D721Med (cell line): ENCODE measurements at regions not wholly inside any gene's neighbourhood (a gene's known extent, or its start where the extent isn't known, plus 50 kb on each side); places are given as distances from the start of the nearest gene placed in this dataset.

Experiments used
- DNase-seq: peaks from one replicate; pipeline ENCODE4 v3.0.0; 2011; ENCODE audit warnings: low spot score; ENCODE audit not compliant: insufficient read length
- FAIRE-seq: peaks from 2 replicates; lab custom pipeline; 2011; peaks lifted over from hg19 to GRCh38; lab: Jason Lieb, UNC
- CTCF ChIP-seq: IDR thresholded peaks from 2 replicates; pipeline ENCODE4 v1.5.1; 2012; ENCODE audit warnings: mild to moderate bottlenecking, control low read depth; ENCODE audit not compliant: insufficient read depth; ENCODE audit errors: missing control alignments

GRCh38 chr2:126809340-126809739, 89.3 kb upstream of the TEX51 start:
- no peak for DNase-seq
- TF ChIP-seq CTCF: no peak
- no peak for FAIRE-seq

GRCh38 chr2:126810001-126810400, 88.7 kb upstream of the TEX51 start:
- FAIRE-seq (no peak), DNase-seq (no peak)
- TF ChIP-seq CTCF: no peak

- FAIRE-seq: no peak
- no peak for TF ChIP-seq CTCF
Measured at GRCh38 chr2:126811101-126811500, 87.6 kb upstream of the TEX51 start.

GRCh38 chr2:126817172-126817571, 81.5 kb upstream of the TEX51 start:
- FAIRE-seq (no peak), DNase-seq (no peak)
- no peak for TF ChIP-seq CTCF

More at GRCh38 chr2:126811101-126811500, 87.6 kb upstream of the TEX51 start:
- DNase-seq: no peak

GRCh38 chr2:126822115-126822514, 76.6 kb upstream of the TEX51 start:
- no peak for DNase-seq
- FAIRE-seq: no peak
- TF ChIP-seq CTCF: no peak

- no peak for FAIRE-seq
- no peak for DNase-seq
- no peak for TF ChIP-seq CTCF
Measured at GRCh38 chr2:126822921-126823320, 75.8 kb upstream of the TEX51 start.

GRCh38 chr2:126823951-126824350, 74.7 kb upstream of the TEX51 start:
- no peak for TF ChIP-seq CTCF
- DNase-seq (no peak), FAIRE-seq (no peak)
